ENCODE measurements at regions not wholly inside any gene's neighbourhood (a gene's known extent, or its start where the extent isn't known, plus 50 kb on each side); places are given as distances from the start of the nearest gene placed in this dataset.
A peak's percentile ranks its signal among the peaks of the same experiment; 100 is the strongest.

DNA sequence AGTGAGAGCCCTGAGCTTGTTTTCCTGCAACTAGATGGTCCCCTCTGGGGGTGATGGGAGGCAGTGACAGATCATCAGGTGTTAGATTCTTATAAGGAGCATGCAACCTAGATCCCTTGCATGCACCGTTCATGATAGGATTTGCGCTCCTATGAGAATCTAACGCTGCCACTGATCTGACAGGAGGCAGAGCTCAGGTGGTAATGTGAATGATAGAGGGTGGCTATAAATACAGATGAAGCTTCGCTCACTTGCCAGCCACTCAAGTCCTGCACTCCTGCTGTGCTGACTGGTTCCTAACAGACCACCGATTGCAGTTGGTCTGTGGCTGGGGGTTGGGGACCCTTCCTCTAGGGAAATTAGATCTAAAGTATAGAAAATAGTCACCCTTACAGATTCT is 290.6 kb upstream of the ADCY2 start:
- DNase-seq, result no peak

DNA sequence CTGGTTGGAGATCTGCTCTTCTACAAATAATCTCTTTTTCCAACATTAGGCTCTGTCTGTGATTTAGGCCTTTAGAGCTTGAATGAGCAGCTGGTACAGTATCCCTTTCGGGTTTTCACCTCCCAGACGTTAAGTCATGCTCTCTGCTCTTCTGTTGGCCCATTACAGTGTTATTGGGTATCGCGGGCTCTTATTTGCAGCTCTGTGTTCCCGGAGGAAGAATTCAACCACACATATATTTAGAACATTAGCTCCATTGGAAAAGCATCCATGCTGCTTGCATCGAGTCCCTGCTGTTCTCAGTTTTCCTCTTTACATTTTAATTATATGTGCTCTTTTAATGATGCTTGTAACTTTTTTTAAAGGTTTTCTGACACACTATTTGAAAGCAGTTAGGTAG is 278.0 kb upstream of the ADCY2 start:
- no peak for DNase-seq

GRCh38 chr5:7131680-7132079 is 264.3 kb upstream of the ADCY2 start:
- DNase-seq, result no peak

DNA sequence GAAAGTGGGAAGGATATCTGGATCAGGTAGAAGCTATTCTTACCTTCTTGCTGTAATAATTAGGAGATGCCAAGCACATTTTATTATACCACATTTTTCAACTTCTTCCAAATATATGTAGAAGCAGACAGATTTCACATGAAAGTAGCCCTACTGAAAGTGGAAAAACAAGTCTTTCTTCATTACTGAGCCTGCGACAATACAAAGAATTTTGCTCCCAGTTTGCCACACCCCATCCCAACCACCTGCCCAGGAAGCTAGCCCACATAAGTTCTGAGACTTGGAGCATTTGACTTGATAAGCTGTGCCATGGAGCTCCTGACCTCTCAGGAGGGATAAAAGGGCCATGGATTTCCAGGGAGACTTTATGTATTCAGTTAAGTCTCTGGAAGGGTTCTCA is 249.1 kb upstream of the ADCY2 start:
- DNase-seq, result no peak

- DNase-seq, result no peak
These were observed 238.9 kb upstream of the ADCY2 start for GRCh38 chr5:7157083-7157482.

- DNase-seq, result no peak
These were observed 226.6 kb upstream of the ADCY2 start for GRCh38 chr5:7169240-7169878.

DNA sequence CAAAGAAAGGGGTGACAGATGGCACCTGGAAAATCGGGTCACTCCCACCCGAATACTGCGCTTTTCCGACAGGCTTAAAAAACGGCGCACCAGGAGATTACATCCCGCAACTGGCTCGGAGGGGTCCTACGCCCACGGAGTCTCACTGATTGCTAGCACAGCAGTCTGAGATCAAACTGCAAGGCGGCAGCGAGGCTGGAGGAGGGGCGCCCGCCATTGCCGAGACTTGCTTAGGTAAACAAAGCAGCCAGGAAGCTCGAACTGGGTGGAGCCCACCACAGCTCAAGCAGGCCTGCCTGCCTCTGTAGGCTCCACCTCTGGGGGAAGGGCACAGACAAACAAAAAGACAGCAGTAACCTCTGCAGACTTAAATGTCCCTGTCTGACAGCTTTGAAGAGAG is 225.2 kb upstream of the ADCY2 start:
- peak in 1 of 2 experiments; percentile 3 for DNase-seq

GRCh38 chr5:7179364-7179763 is 216.6 kb upstream of the ADCY2 start:
- no peak for DNase-seq

- DNase-seq, result no peak
These were observed 214.1 kb upstream of the ADCY2 start for GRCh38 chr5:7181841-7182240.

GRCh38 chr5:7185742-7186141 is 210.2 kb upstream of the ADCY2 start:
- no peak for DNase-seq

GRCh38 chr5:7186818-7187217 is 209.1 kb upstream of the ADCY2 start:
- no peak for DNase-seq

- DNase-seq, result no peak
These were observed 205.2 kb upstream of the ADCY2 start for GRCh38 chr5:7190712-7191250.

DNA sequence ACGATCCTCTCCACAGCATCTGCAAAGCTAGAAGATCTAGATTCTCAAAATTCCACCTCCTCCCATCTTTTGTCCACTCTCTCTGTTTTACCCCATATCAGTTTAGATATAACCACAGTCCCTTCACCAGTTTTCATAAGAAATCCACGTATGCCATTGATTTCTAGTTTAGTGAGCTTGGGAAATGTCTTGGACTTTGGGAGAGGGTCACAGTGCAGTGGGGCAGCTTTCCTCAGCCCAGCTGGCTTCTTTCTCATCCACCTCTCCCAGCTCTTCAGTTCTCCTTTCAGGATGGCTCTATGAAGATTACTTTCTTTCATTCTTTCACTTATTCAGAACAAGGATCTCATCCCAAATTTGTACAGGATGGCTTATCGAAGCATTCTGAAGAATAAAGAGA is 203.9 kb upstream of the ADCY2 start:
- DNase-seq, result no peak

- no peak for DNase-seq
These were observed 193.1 kb upstream of the ADCY2 start for GRCh38 chr5:7202846-7203245.

DNA sequence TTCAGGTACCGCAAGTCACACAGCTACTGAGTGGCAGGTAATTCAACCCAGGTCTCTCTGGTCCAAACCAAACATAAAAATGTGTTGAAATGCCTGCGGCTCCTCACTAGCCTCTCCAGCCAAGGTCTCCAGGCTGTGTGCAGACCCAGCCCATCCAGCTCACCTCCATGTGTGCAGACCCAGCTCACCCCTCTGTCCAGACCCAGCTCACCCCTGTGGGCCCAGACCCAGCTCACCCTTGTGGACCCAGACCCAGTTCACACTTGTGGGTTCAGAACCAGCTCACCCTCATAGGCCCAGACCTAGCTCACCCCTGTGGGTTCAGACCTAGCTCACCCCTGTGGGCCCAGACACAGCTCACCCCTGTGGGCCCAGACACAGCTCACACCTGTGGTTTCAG is 188.0 kb upstream of the ADCY2 start:
- DNase-seq, result no peak

- DNase-seq, result peak; percentile 85 to 96
These were observed 187.0 kb upstream of the ADCY2 start for GRCh38 chr5:7208938-7209337.

DNA sequence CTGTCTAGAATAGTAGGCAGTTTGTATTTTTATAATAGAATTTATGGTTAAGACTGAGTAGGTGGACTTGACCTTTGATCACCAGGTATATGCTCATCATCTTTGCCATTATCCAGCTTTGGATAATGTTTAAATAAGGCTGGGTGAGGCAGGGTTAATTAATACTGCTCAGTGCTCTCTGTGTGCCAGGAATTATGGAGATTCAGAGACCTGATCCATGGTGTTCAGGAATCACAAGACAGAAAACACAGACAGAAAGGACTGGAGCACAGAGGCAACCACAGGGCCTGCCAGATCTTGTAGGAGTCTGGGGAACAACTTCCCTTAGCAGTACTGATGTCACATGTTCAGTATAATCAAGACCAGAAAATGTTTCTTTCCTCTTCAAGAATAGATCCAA is 186.3 kb upstream of the ADCY2 start:
- peak in 1 of 2 experiments; percentile 10 for DNase-seq

- no peak for DNase-seq
These were observed 185.4 kb upstream of the ADCY2 start for GRCh38 chr5:7210549-7210948.

DNA sequence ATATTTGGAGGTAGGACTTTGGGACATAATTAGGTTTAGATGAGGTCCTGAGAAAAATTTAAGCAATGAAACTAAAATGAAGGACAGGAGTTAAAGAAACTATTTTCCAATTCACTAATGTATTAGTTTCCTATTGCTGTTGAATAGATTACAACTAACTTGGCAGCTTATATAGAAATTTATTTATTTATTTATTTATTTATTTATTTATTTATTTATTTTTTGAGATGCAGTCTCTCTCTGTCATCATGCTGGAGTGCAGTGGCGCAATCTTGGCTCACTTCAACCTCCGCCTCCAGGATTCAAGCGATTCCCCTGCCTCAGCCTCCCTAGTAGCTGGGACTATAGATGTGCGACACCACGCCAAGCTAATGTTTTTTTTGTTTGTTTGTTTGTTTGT is 182.4 kb upstream of the ADCY2 start:
- no peak for DNase-seq

- DNase-seq, result no peak
These were observed 181.0 kb upstream of the ADCY2 start for GRCh38 chr5:7214906-7215416.

DNA sequence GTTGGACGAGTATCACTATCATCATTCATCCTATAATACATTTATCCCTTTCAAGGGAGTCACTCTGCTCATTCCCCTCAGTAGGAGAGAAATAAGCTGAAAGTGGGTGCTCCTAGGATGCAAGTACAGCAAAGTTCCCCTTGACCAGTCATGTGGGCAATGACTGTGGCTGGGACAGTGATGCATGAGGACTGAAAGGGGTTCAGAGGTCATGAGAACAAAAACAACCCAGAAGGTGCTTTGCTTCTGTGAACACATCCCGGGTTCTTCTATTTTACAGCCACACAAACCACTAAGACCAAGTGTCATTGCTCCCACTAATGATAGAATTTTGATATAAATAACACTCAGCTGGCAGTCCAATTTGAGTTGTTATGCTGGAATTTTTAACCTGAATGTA is 177.8 kb upstream of the ADCY2 start:
- DNase-seq, result no peak

GRCh38 chr5:7220156-7220555 is 175.8 kb upstream of the ADCY2 start:
- no peak for DNase-seq

DNA sequence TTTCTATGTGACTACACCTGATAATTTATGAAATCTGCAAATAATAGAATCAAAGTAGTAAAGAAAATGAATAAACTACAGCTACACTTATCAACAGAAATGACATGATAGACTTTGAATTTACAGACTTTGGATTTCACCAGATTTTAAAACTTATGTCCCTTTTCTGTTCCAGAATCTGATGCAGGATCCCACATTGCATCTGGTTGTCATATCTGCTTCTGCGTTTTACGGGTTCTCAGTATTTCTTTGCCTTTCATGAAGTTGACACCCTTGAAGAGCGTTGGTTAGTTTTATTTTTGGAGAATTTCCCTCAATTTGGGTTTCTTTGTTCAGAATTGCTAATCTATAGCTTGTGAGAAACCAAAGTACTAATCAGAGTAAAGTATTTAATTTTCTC is 174.9 kb upstream of the ADCY2 start:
- no peak for DNase-seq

- no peak for DNase-seq
These were observed 170.1 kb upstream of the ADCY2 start for GRCh38 chr5:7225826-7226225.

- DNase-seq, result no peak
These were observed 153.7 kb upstream of the ADCY2 start for GRCh38 chr5:7242118-7242710.
